ENCODE measurements at regions not wholly inside any gene's neighbourhood (a gene's known extent, or its start where the extent isn't known, plus 50 kb on each side); places are given as distances from the start of the nearest gene placed in this dataset.

GRCh38 chr18:54710074-54710899 is 118.0 kb upstream of the RAB27B start:
- Histone ChIP-seq H3K27me3 (no peaks in the 10 kb centered on the region), H3K4me3 (no peak overlapping the region), H3K36me3 (no peaks in the 10 kb centered on the region), H3K9me3 (no peaks in the 10 kb centered on the region), H3K27ac (no peak overlapping the region), H3K4me1 (no peaks in the 10 kb centered on the region)
- ATAC-seq (no peak), DNase-seq (no peak)
- intact Hi-C loops (cut with DNase I) = no loop called here
- no peak for TF ChIP-seq CTCF (IDR thresholded peaks at IDR 0.05)

DNA sequence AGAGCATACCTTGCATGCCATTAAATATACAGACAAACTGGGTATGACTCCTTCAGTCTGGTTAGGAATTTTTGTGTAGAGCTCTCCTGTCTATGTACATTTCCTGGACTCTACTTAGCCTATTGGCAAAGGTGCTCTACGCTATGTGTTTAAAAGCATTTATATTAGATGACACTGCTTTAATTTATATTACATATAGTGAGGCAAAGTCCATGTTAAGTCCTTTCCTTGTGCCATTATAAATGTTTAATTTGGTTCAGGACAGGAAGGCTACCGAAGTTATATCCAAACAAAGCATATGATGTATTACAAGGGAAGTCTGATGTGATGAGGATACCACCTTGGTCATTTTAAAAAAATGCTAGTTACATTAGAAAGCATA is 117.4 kb upstream of the RAB27B start:
- Histone ChIP-seq H3K4me1 (no peaks in the 10 kb centered on the region), H3K27ac (no peak overlapping the region), H3K9me3 (no peaks in the 10 kb centered on the region), H3K36me3 (no peaks in the 10 kb centered on the region), H3K4me3 (no peak overlapping the region), H3K27me3 (peaks cover 0 to 5% of the 10 kb centered on the region in 2 donors)
- no peak for DNase-seq
- no peak for ATAC-seq
- intact Hi-C loops (cut with DNase I) = no loop called here
- TF ChIP-seq CTCF (IDR thresholded peaks at IDR 0.05) = no peak

DNA sequence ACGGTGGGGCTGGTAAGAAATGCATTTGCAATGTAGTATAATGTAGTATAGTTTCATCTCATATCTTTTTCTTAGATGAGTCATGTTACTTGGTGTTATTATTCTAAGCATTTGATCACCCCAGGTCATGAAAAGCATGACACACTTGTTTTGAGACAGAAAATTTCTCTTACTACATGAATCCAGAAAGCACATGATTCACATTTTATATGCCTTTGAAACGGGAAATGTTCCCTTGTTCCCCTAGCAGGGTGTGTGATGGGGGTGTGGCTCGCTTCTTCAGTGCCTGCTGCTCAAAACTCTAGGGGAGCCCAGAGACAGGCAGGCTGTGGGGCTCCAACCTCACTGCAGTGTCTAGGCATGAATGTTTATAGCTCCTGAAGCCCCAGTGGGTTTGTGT is 116.0 kb upstream of the RAB27B start:
- Histone ChIP-seq H3K27ac (no peak overlapping the region), H3K27me3 (peaks cover 0 to 19% of the 10 kb centered on the region in 2 donors), H3K4me3 (no peak overlapping the region), H3K9me3 (no peaks in the 10 kb centered on the region), H3K4me1 (no peaks in the 10 kb centered on the region), H3K36me3 (no peaks in the 10 kb centered on the region)
- DNase-seq (no peak), ATAC-seq (no peak)
- intact Hi-C loops (cut with DNase I) = no loop called here
- no peak for TF ChIP-seq CTCF (IDR thresholded peaks at IDR 0.05)

DNA sequence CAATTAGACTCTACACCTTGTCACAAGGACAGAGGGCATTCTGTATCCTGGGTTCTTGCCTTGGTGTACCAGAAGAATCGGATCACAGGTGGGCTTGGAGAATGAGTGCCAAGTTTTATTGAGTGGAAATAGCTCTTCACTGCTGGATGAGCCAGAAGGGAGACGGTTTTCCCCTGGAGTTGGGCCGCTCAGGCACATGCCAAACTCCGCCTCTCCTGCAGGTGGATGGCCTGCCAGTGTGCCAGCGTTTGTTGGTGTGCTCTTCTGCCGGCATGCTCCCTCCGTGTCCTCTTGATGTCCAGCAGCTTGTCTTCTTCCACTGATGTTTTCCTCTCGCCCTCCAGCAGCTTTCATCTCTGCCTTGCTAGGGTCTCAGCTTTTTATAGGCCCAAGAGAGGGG is 115.5 kb upstream of the RAB27B start:
- TF ChIP-seq CTCF (IDR thresholded peaks at IDR 0.05) = no peak
- ATAC-seq (no peak), DNase-seq (no peak)
- intact Hi-C loops (cut with DNase I) = no loop called here
- H3K36me3 ChIP-seq = no peaks in the 10 kb centered on the region
- no peaks in the 10 kb centered on the region for H3K9me3 ChIP-seq
- H3K27me3 ChIP-seq = peaks cover 0 to 23% of the 10 kb centered on the region in 2 donors
- no peak overlapping the region for H3K4me3 ChIP-seq
- peaks cover 0 to 2% of the 10 kb centered on the region in 2 donors for H3K4me1 ChIP-seq
- no peak overlapping the region for H3K27ac ChIP-seq

DNA sequence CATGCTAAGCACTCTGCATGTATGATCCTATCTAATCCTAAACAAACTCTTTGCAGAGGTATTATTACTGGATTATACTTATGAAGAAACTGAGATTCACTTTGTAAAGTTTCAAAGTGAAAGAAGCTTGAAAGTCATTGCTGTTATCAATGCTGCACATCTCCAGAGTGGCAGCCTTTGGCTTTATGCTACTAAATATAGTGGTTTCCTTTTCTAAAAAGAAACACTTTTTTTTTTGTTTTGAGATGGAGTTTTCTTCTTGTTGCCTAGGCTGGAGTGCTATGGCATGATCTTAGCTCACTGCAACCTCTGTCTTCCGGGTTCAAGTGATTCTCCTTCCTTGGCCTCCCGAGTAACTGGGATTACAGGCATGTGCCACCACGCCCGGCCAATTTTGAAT is 114.9 kb upstream of the RAB27B start:
- H3K9me3 ChIP-seq = no peaks in the 10 kb centered on the region
- no peaks in the 10 kb centered on the region for H3K36me3 ChIP-seq
- ATAC-seq (no peak), DNase-seq (no peak)
- TF ChIP-seq CTCF (IDR thresholded peaks at IDR 0.05) = no peak
- H3K4me3 ChIP-seq = no peak overlapping the region
- intact Hi-C loops (cut with DNase I) = no loop called here
- no peak overlapping the region for H3K27ac ChIP-seq
- H3K27me3 ChIP-seq = peaks cover 0 to 24% of the 10 kb centered on the region in 2 donors
- H3K4me1 ChIP-seq = peaks cover 0 to 4% of the 10 kb centered on the region in 2 donors
